Thyroid gland (tissue), 4 donors: ENCODE measurements at regions not wholly inside any gene's neighbourhood (a gene's known extent, or its start where the extent isn't known, plus 50 kb on each side); places are given as distances from the start of the nearest gene placed in this dataset.

Experiments used
- CTCF ChIP-seq, 6 experiments: fragments of 200-600 bp in 3 of 6; fragments of 450-650 bp in 3 of 6; sonication (generic) in 3 of 6; IDR thresholded peaks; one replicate each; pipeline ENCODE4 v1.5.1; 2016 to 2019; ENCODE audit warnings: antibody characterized with exemption in 6 of 6, mild to moderate bottlenecking in 2 of 6, inconsistent platforms in 1 of 6, moderate library complexity in 1 of 6
- POLR2A ChIP-seq, 2 donors: fragments of 450-650 bp; IDR thresholded peaks; one replicate each; pipeline ENCODE4 v1.6.1; 2017; ENCODE audit warnings: antibody characterized with exemption in 2 of 2, mild to moderate bottlenecking in 2 of 2, moderate library complexity in 1 of 2

GRCh38 chr15:31255732-31256377, 70.8 kb upstream of the KLF13 start:
- TF ChIP-seq CTCF (IDR thresholded peaks at IDR 0.05) (no peak), POLR2A (IDR thresholded peaks at IDR 0.05) (no peak)
